SK-N-SH treated with all-trans-retinoic acid at 6 μM for 48 hours (cell line): ENCODE measurements at regions not wholly inside any gene's neighbourhood (a gene's known extent, or its start where the extent isn't known, plus 50 kb on each side); places are given as distances from the start of the nearest gene placed in this dataset.

ENCODE experiments used
- ARNTL ChIP-seq: fragments of 450-650 bp; formaldehyde crosslinking; IDR thresholded peaks from 2 replicates; pipeline ENCODE4 v1.5.0; 2020; ENCODE audit warnings: low read depth, mild to moderate bottlenecking, moderate library complexity, borderline replicate concordance
- CREB5 ChIP-seq: fragments of 250-450 bp; sonication (Bioruptor Pico); IDR thresholded peaks from 2 replicates; pipeline ENCODE4 v1.5.1; 2020; ENCODE audit warnings: low read depth, mild to moderate bottlenecking, moderate library complexity
- CSDC2 ChIP-seq: fragments of 250-450 bp; sonication (Bioruptor Pico); IDR thresholded peaks from 2 replicates; pipeline ENCODE4 v1.5.0; 2020; ENCODE audit warnings: mild to moderate bottlenecking, moderate library complexity
- CSRNP3 ChIP-seq: fragments of 250-450 bp; sonication (Bioruptor Pico); IDR thresholded peaks from 2 replicates; pipeline ENCODE4 v1.5.1; 2021; ENCODE audit warnings: mild to moderate bottlenecking, moderate library complexity
- GLIS3 ChIP-seq: fragments of 250-450 bp; sonication (Bioruptor Pico); IDR thresholded peaks from 2 replicates; pipeline ENCODE4 v1.5.0; 2020; ENCODE audit warnings: mild to moderate bottlenecking, moderate library complexity
- PATZ1 ChIP-seq: fragments of 250-450 bp; sonication (Bioruptor Pico); IDR thresholded peaks from 2 replicates; pipeline ENCODE4 v1.8.0; 2020; ENCODE audit warnings: mild to moderate bottlenecking, moderate library complexity, borderline replicate concordance
- RARB ChIP-seq: fragments of 250-450 bp; sonication (Bioruptor Pico); IDR thresholded peaks from 2 replicates; pipeline ENCODE4 v1.8.0; 2021; ENCODE audit warnings: mild to moderate bottlenecking, moderate library complexity
- TSHZ2 ChIP-seq: fragments of 250-450 bp; sonication (Bioruptor Pico); IDR thresholded peaks from 2 replicates; pipeline ENCODE4 v1.5.0; 2020; ENCODE audit warnings: mild to moderate bottlenecking, moderate library complexity
- ZC3H10 ChIP-seq: fragments of 250-450 bp; sonication (Bioruptor Pico); IDR thresholded peaks from 2 replicates; pipeline ENCODE4 v1.5.1; 2021; ENCODE audit warnings: mild to moderate bottlenecking, moderate library complexity
- ZFP3 ChIP-seq: fragments of 250-450 bp; sonication (Bioruptor Pico); IDR thresholded peaks from 2 replicates; pipeline ENCODE4 v1.5.0; 2020; ENCODE audit warnings: mild to moderate bottlenecking, moderate library complexity
- ZFP30 ChIP-seq: fragments of 450-650 bp; formaldehyde crosslinking; IDR thresholded peaks from 2 replicates; pipeline ENCODE4 v1.5.0; 2022; ENCODE audit warnings: mild to moderate bottlenecking, moderate library complexity
- ZNF565 ChIP-seq: fragments of 450-650 bp; formaldehyde crosslinking; conservative IDR thresholded peaks from 2 replicates; pipeline ENCODE4 v1.5.0; 2020; ENCODE audit warnings: low read depth, mild to moderate bottlenecking, moderate library complexity
- ZNF8 ChIP-seq: fragments of 450-650 bp; formaldehyde crosslinking; IDR thresholded peaks from 2 replicates; pipeline ENCODE4 v1.5.0; 2020; ENCODE audit warnings: mild to moderate bottlenecking, moderate library complexity

- TF ChIP-seq GLIS3 (CRISPR knock-in tag): no peak
- TF ChIP-seq ARNTL (CRISPR knock-in tag): no peak
- no peak for TF ChIP-seq ZNF565 (CRISPR knock-in tag)
- TF ChIP-seq ZFP3 (CRISPR knock-in tag): no peak
- TF ChIP-seq TSHZ2 (CRISPR knock-in tag): no peak
- TF ChIP-seq CREB5 (CRISPR knock-in tag): no peak
- no peak for TF ChIP-seq PATZ1 (CRISPR knock-in tag)
- no peak for TF ChIP-seq ZFP30 (CRISPR knock-in tag)
- no peak for TF ChIP-seq RARB (CRISPR knock-in tag)
- no peak for TF ChIP-seq ZNF8 (CRISPR knock-in tag)
- TF ChIP-seq CSDC2 (CRISPR knock-in tag): no peak
- no peak for TF ChIP-seq ZC3H10 (CRISPR knock-in tag)
- TF ChIP-seq CSRNP3 (CRISPR knock-in tag): no peak
Observed at GRCh38 chr2:54396107-54396506, 60.0 kb upstream of the SPTBN1 start.
